Endodermal cell (in vitro differentiated cells): ENCODE measurements at regions not wholly inside any gene's neighbourhood (a gene's known extent, or its start where the extent isn't known, plus 50 kb on each side); places are given as distances from the start of the nearest gene placed in this dataset.

ENCODE experiments used
- DNase-seq: peaks from one replicate; pipeline ENCODE4 v3.0.0-alpha.2; 2017
- H3K27ac ChIP-seq: 2 replicates; pipeline ENCODE4 v1.5.1; 2013; ENCODE audit warnings: mild to moderate bottlenecking, low read depth, low read length, moderate library complexity
- H3K27me3 ChIP-seq: 2 replicates; pipeline ENCODE4 v1.6.1; 2013; ENCODE audit warnings: mild to moderate bottlenecking, low read length, moderate library complexity; ENCODE audit not compliant: insufficient read depth, control insufficient read depth, poor library complexity, severe bottlenecking
- H3K36me3 ChIP-seq: 2 replicates; pipeline ENCODE4 v1.7.0; 2013; ENCODE audit warnings: mild to moderate bottlenecking, low read length, moderate library complexity; ENCODE audit not compliant: control insufficient read depth, insufficient read depth
- H3K4me1 ChIP-seq: one replicate; pipeline ENCODE4 v1.7.0; 2013; ENCODE audit warnings: low read length; ENCODE audit not compliant: control insufficient read depth, insufficient read depth
- H3K4me3 ChIP-seq: 2 replicates; pipeline ENCODE4 v1.5.1; 2013; ENCODE audit warnings: mild to moderate bottlenecking, low read length, moderate library complexity
- H3K9ac ChIP-seq: 2 replicates; pipeline ENCODE4 v1.6.1; 2013; ENCODE audit warnings: mild to moderate bottlenecking, low read length, moderate library complexity; ENCODE audit not compliant: poor library complexity, severe bottlenecking; ENCODE audit errors: extremely low read depth
- H3K9me3 ChIP-seq: 2 replicates; pipeline ENCODE4 v1.6.1; 2013; ENCODE audit warnings: mild to moderate bottlenecking, low read length, moderate library complexity; ENCODE audit not compliant: control insufficient read depth
- H3K27ac Mint-ChIP-seq: 2 replicates; pipeline ENCODE4 v1.8.0; 2020; ENCODE audit warnings: mixed read lengths
- H3K27me3 Mint-ChIP-seq: 2 replicates; pipeline ENCODE4 v1.8.0; 2021; ENCODE audit warnings: mild to moderate bottlenecking, mixed read lengths; ENCODE audit not compliant: insufficient read depth
- H3K36me3 Mint-ChIP-seq: 2 replicates; pipeline ENCODE4 v1.8.0; 2020; ENCODE audit warnings: low read depth, mixed read lengths
- H3K4me1 Mint-ChIP-seq: 2 replicates; pipeline ENCODE4 v1.8.0; 2020; ENCODE audit warnings: mixed read lengths
- H3K4me3 Mint-ChIP-seq: 2 replicates; pipeline ENCODE4 v1.8.0; 2020; ENCODE audit warnings: mild to moderate bottlenecking, moderate library complexity, mixed read lengths
- H3K9me3 Mint-ChIP-seq: 2 replicates; pipeline ENCODE4 v1.8.0; 2020; ENCODE audit warnings: mild to moderate bottlenecking, mixed read lengths
- CTCF ChIP-seq: fragments of 200-600 bp; sonication (generic); conservative IDR thresholded peaks from 2 replicates; pipeline ENCODE4 v1.5.0; 2021; ENCODE audit warnings: antibody characterized with exemption, mild to moderate bottlenecking
- WGBS, 2 experiments: methylation state at CpG; one replicate each; pipeline versions ENCODE4 v1.1.5 to v1.1.7; 2013; ENCODE audit warnings: missing lambda C conversion rate in 2 of 2, mixed read lengths in 1 of 2; ENCODE audit not compliant: insufficient coverage in 1 of 2, insufficient read length in 1 of 2; 5-methylcytosine and 5-hydroxymethylcytosine counted together

DNA sequence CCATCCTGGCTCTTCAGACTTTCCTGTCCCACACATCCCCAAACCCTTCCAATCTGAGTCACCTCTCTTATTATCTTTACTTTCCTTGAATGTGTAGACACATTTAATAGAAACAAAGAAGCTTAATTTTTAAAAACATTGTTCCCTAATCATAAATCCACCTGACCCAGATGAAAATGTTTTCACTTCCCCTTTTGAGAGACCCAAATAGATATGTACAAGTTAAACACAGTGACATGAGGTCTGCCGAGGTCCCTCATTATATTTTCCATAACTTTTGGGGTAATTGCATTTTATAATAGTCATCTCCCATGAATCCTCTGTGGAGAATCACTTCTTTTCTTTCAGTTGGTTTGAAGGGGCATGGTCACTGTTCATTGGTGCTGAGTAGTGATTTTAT is 191.1 kb downstream of the GRIN2B start:
- Histone ChIP-seq H3K27me3 (no peaks in the 10 kb centered on the region), H3K9me3 (no peaks in the 10 kb centered on the region), H3K4me1 (no peaks in the 10 kb centered on the region), H3K27ac (no peak overlapping the region), H3K4me3 (no peak overlapping the region), H3K9ac (no peak overlapping the region), H3K36me3 (no peaks in the 10 kb centered on the region)
- 100% methylated on average over 1 of the region's 1 CpG for WGBS, 2 experiments
- H3K27me3 Mint-ChIP-seq, result peaks cover 18% of the 10 kb centered on the region
- no peaks in the 10 kb centered on the region for H3K36me3 Mint-ChIP-seq
- DNase-seq, result no peak
- no peak overlapping the region for H3K27ac Mint-ChIP-seq
- peaks cover 3% of the 10 kb centered on the region for H3K4me1 Mint-ChIP-seq
- no peak overlapping the region for H3K4me3 Mint-ChIP-seq
- H3K9me3 Mint-ChIP-seq, result no peaks in the 10 kb centered on the region
- no peak for TF ChIP-seq CTCF

- WGBS, 2 experiments, result 89 to 100% methylated on average over 2 to 5 of the region's 5 CpGs
- no peaks in the 10 kb centered on the region for H3K9me3 ChIP-seq
- no peak overlapping the region for H3K27ac ChIP-seq
- no peaks in the 10 kb centered on the region for H3K36me3 Mint-ChIP-seq
- peaks cover 20% of the 10 kb centered on the region for H3K27me3 Mint-ChIP-seq
- no peaks in the 10 kb centered on the region for H3K36me3 ChIP-seq
- peaks cover 3% of the 10 kb centered on the region for H3K4me1 Mint-ChIP-seq
- no peak for TF ChIP-seq CTCF
- no peak overlapping the region for H3K4me3 Mint-ChIP-seq
- DNase-seq, result no peak
- H3K4me3 ChIP-seq, result no peak overlapping the region
- H3K9ac ChIP-seq, result no peak overlapping the region
- no peaks in the 10 kb centered on the region for H3K4me1 ChIP-seq
- no peak overlapping the region for H3K27ac Mint-ChIP-seq
- no peaks in the 10 kb centered on the region for H3K27me3 ChIP-seq
- no peaks in the 10 kb centered on the region for H3K9me3 Mint-ChIP-seq
Observed at GRCh38 chr12:13788626-13789025, 192.8 kb downstream of the GRIN2B start.

DNA sequence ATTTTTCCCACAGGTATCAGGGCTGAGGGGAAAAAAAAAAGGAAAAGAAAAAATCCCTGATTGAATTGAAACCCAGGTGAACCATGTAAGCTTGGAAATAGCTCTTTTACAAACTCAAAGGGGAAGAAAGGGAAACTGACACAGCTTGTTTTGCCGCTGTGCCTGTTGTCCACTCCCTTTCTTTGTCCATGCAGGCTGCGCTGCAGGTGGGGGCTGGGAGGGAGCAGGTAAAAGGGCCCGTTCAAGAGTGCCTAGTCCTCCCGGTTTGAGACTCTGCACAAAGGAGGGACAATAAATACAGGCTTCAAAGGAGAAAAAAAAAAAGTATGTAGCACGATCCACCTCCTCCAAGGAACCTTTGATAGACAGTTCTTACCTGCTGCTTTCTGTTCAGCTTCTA is 194.8 kb downstream of the GRIN2B start:
- TF ChIP-seq CTCF, result no peak
- no peak for DNase-seq
- no peaks in the 10 kb centered on the region for H3K4me1 ChIP-seq
- WGBS, 2 experiments, result 74 to 82% methylated on average over 3 to 4 of the region's 5 CpGs
- H3K9ac ChIP-seq, result no peak overlapping the region
- H3K9me3 ChIP-seq, result no peaks in the 10 kb centered on the region
- no peak overlapping the region for H3K27ac ChIP-seq
- Mint-ChIP-seq H3K4me1 (peaks cover 3% of the 10 kb centered on the region), H3K36me3 (no peaks in the 10 kb centered on the region), H3K27ac (no peak overlapping the region), H3K9me3 (no peaks in the 10 kb centered on the region), H3K4me3 (no peak overlapping the region), H3K27me3 (peaks cover 30% of the 10 kb centered on the region)
- no peaks in the 10 kb centered on the region for H3K36me3 ChIP-seq
- no peak overlapping the region for H3K4me3 ChIP-seq
- H3K27me3 ChIP-seq, result no peaks in the 10 kb centered on the region
